Neutrophil (primary cell): ENCODE measurements at regions not wholly inside any gene's neighbourhood (a gene's known extent, or its start where the extent isn't known, plus 50 kb on each side); places are given as distances from the start of the nearest gene placed in this dataset.
A peak's percentile ranks its signal among the peaks of the same experiment; 100 is the strongest.

Experiments
- H3K27ac ChIP-seq: fragments of 200-600 bp; sonication (generic); 2 replicates; pipeline ENCODE4 v1.5.1; 2016; ENCODE audit warnings: mild to moderate bottlenecking, moderate library complexity
- H3K27me3 ChIP-seq: fragments of 200-600 bp; sonication (generic); 2 replicates; pipeline ENCODE4 v1.6.0; 2016; ENCODE audit warnings: mild to moderate bottlenecking
- H3K36me3 ChIP-seq: fragments of 200-600 bp; sonication (generic); 2 replicates; pipeline ENCODE4 v1.5.1; 2017
- H3K4me1 ChIP-seq, 2 experiments: fragments of 200-600 bp in 1 of 2; sonication (generic) in 1 of 2; 1 replicate in 1 of 2; 2 replicates in 1 of 2; pipeline versions ENCODE4 v1.5.1 to v1.6.1; 2013 to 2016; ENCODE audit warnings: low read depth in 1 of 2, low read length in 1 of 2, mild to moderate bottlenecking in 1 of 2, moderate library complexity in 1 of 2; ENCODE audit not compliant: control insufficient read depth in 1 of 2, insufficient read depth in 1 of 2
- H3K4me3 ChIP-seq, 2 experiments: fragments of 200-600 bp in 1 of 2; sonication (generic) in 1 of 2; 1 replicate in 1 of 2; 2 replicates in 1 of 2; pipeline ENCODE4 v1.5.1; 2013 to 2016; ENCODE audit warnings: low read depth in 1 of 2, low read length in 1 of 2, mild to moderate bottlenecking in 1 of 2, moderate library complexity in 1 of 2
- H3K9me3 ChIP-seq: fragments of 200-600 bp; sonication (generic); 2 replicates; pipeline ENCODE4 v1.5.1; 2016
- CTCF ChIP-seq: fragments of 200-600 bp; sonication (generic); IDR thresholded peaks from 2 replicates; pipeline ENCODE4 v1.5.1; 2016; ENCODE audit warnings: antibody characterized with exemption

GRCh38 chr6:53731866-53732636 lies 62.8 kb upstream of the LRRC1 start:
- Histone ChIP-seq H3K4me1 (peaks cover 16 to 17% of the 10 kb centered on the region in 2 experiments), H3K36me3 (no peaks in the 10 kb centered on the region), H3K27ac (no peak overlapping the region), H3K4me3 (no peak overlapping the region), H3K27me3 (no peaks in the 10 kb centered on the region), H3K9me3 (no peaks in the 10 kb centered on the region)
- TF ChIP-seq CTCF: no peak

DNA sequence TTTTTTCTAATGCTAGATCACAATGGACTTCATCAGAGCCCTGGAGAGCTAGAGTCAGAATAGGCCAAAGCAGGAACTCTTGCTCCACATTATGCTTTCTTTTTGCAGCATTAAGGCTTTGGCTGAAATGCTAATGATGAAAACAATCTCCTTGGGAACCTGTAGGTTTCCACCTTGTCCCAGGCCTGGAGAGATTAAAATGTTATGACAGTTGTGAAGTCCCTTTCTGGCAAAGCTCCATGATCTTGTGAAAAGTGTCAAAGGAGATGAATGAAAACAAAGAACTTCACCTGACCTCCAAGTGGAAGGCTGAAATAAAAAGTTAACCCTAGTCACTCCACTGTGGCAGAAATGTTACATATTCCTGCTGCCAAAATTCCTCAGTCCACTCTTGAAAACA lies 64.0 kb upstream of the LRRC1 start:
- Histone ChIP-seq H3K9me3 (no peaks in the 10 kb centered on the region), H3K27me3 (no peaks in the 10 kb centered on the region), H3K27ac (no peak overlapping the region), H3K4me3 (no peak overlapping the region), H3K4me1 (peaks cover 16 to 17% of the 10 kb centered on the region in 2 experiments), H3K36me3 (no peaks in the 10 kb centered on the region)
- no peak for TF ChIP-seq CTCF

GRCh38 chr6:53728570-53729194 lies 63.1 kb upstream of the KLHL31 start:
- Histone ChIP-seq H3K4me1 (peaks cover 24 to 26% of the 10 kb centered on the region in 2 experiments), H3K9me3 (no peaks in the 10 kb centered on the region), H3K27ac (no peak overlapping the region), H3K4me3 (no peak overlapping the region), H3K36me3 (no peaks in the 10 kb centered on the region), H3K27me3 (no peaks in the 10 kb centered on the region)
- TF ChIP-seq CTCF: peak; percentile 85

GRCh38 chr6:53727748-53728147 lies 62.2 kb upstream of the KLHL31 start:
- Histone ChIP-seq H3K9me3 (no peaks in the 10 kb centered on the region), H3K27ac (no peak overlapping the region), H3K27me3 (no peaks in the 10 kb centered on the region), H3K36me3 (no peaks in the 10 kb centered on the region), H3K4me1 (peaks cover 31 to 32% of the 10 kb centered on the region in 2 experiments), H3K4me3 (no peak overlapping the region)
- no peak for TF ChIP-seq CTCF

DNA sequence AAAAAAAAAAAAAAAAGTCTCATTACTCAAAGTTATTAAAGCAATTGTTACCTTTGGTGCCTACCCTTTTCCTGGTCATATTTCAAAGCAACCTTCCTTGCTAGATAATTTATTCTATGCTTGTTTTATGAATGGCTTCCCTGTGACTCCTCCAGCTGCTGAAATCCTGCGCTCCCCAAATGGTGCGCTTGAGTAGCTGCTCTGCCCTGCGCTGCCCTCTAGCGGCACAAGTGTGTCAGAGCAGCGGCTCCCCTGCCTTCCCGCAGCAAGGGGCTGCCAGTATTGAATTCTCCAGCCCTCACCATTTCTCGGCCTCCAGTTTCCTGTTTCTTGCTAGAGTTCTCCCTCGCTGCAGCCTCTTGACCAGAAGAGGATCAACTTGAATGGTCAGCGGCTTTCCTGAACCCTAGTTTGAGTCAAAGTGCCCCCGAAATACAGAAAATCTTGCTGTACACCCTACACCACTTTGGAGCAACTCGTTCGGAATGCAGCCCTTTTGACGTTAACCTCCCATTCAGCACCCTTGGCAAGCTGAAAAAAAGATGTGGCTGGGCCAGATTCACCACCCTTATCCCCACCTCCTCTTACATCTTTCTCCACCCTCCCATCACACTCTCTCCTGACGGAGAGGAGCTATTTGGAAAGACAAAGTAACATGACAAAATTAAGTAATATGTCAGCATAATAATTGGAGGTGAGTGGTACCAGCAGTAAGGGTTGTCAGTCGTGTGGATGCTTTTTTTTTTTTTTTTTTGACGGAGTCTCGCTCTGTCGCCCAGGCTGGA lies 60.4 kb upstream of the KLHL31 start:
- H3K27ac ChIP-seq: no peak overlapping the region
- no peaks in the 10 kb centered on the region for H3K27me3 ChIP-seq
- no peaks in the 10 kb centered on the region for H3K36me3 ChIP-seq
- H3K4me3 ChIP-seq: no peak overlapping the region
- H3K4me1 ChIP-seq: peaks cover 31 to 32% of the 10 kb centered on the region in 2 experiments
- H3K9me3 ChIP-seq: no peaks in the 10 kb centered on the region
- TF ChIP-seq CTCF: peak; percentile 91
